ENCODE measurements at regions not wholly inside any gene's neighbourhood (a gene's known extent, or its start where the extent isn't known, plus 50 kb on each side); places are given as distances from the start of the nearest gene placed in this dataset.

GRCh38 chr3:6248528-6248927 lies 612.4 kb upstream of the GRM7 start:
- TF ChIP-seq EP300 (conservative IDR thresholded peaks at IDR 0.05; ENCODE audit: poor library complexity, severe bottlenecking) (no peak), EZH2 (IDR thresholded peaks at IDR 0.05; ENCODE audit: borderline replicate concordance, insufficient read depth, low read length, poor library complexity, severe bottlenecking) (no peak), MXI1 (conservative IDR thresholded peaks at IDR 0.05; ENCODE audit: poor library complexity, severe bottlenecking) (no peak), CTCF (IDR thresholded peaks at IDR 0.05; ENCODE audit: poor library complexity, severe bottlenecking) (no peak), SMC3 (conservative IDR thresholded peaks at IDR 0.05; ENCODE audit: poor library complexity) (no peak), TAF1 (IDR thresholded peaks at IDR 0.05; ENCODE audit: low read depth) (no peak), RAD21 (conservative IDR thresholded peaks at IDR 0.05) (no peak), REST (IDR thresholded peaks at IDR 0.05; ENCODE audit: borderline replicate concordance) (no peak), POLR2AphosphoS5 (IDR thresholded peaks at IDR 0.05) (no peak)

GRCh38 chr3:6249679-6250078 lies 611.2 kb upstream of the GRM7 start:
- no peak overlapping the region for H3K4me2 ChIP-seq (ENCODE audit: low read length)
- no peaks in the 10 kb centered on the region for H3K9me2 ChIP-seq (ENCODE audit: insufficient read depth, low read length)
- H4K20me1 ChIP-seq (ENCODE audit: insufficient read depth) = no peaks in the 10 kb centered on the region
- H3K79me2 ChIP-seq (replicated peaks; ENCODE audit: insufficient read depth, low read length) = no peaks in the 10 kb centered on the region
- H3K27ac ChIP-seq (ENCODE audit: low read length) = no peak overlapping the region
- H3K4me3 ChIP-seq (ENCODE audit: low read length) = no peak overlapping the region
- TF ChIP-seq MXI1 (conservative IDR thresholded peaks at IDR 0.05; ENCODE audit: poor library complexity, severe bottlenecking) (no peak), RAD21 (conservative IDR thresholded peaks at IDR 0.05) (no peak), POLR2AphosphoS5 (IDR thresholded peaks at IDR 0.05) (no peak), CTCF (IDR thresholded peaks at IDR 0.05; ENCODE audit: poor library complexity, severe bottlenecking) (no peak), REST (IDR thresholded peaks at IDR 0.05; ENCODE audit: borderline replicate concordance) (no peak), TAF1 (IDR thresholded peaks at IDR 0.05; ENCODE audit: low read depth) (no peak), SMC3 (conservative IDR thresholded peaks at IDR 0.05; ENCODE audit: poor library complexity) (no peak), EZH2 (IDR thresholded peaks at IDR 0.05; ENCODE audit: borderline replicate concordance, insufficient read depth, low read length, poor library complexity, severe bottlenecking) (no peak), EP300 (conservative IDR thresholded peaks at IDR 0.05; ENCODE audit: poor library complexity, severe bottlenecking) (no peak)
- no peaks in the 10 kb centered on the region for H3F3A ChIP-seq (ENCODE audit: insufficient read depth, low read length, poor library complexity, severe bottlenecking)
- no peaks in the 10 kb centered on the region for H3K36me3 ChIP-seq (ENCODE audit: insufficient read depth, low read length)
- H3K9ac ChIP-seq (ENCODE audit: low read length) = no peak overlapping the region
- H2AFZ ChIP-seq (ENCODE audit: low read depth, low read length) = no peak overlapping the region
- no peaks in the 10 kb centered on the region for H3K9me3 ChIP-seq (ENCODE audit: low read length)
- H3K27me3 ChIP-seq (ENCODE audit: insufficient read depth, low read depth, low read length) = no peaks in the 10 kb centered on the region

More at GRCh38 chr3:6248528-6248927, 612.4 kb upstream of the GRM7 start:
- H3K9me2 ChIP-seq (ENCODE audit: insufficient read depth, low read length) = no peaks in the 10 kb centered on the region
- no peaks in the 10 kb centered on the region for H3K9me3 ChIP-seq (ENCODE audit: low read length)
- no peak overlapping the region for H3K9ac ChIP-seq (ENCODE audit: low read length)
- no peaks in the 10 kb centered on the region for H3K79me2 ChIP-seq (replicated peaks; ENCODE audit: insufficient read depth, low read length)
- no peak overlapping the region for H3K4me3 ChIP-seq (ENCODE audit: low read length)
- H2AFZ ChIP-seq (ENCODE audit: low read depth, low read length) = no peak overlapping the region
- H3F3A ChIP-seq (ENCODE audit: insufficient read depth, low read length, poor library complexity, severe bottlenecking) = no peaks in the 10 kb centered on the region
- H3K27ac ChIP-seq (ENCODE audit: low read length) = no peak overlapping the region
- H3K4me2 ChIP-seq (ENCODE audit: low read length) = no peak overlapping the region
- no peaks in the 10 kb centered on the region for H3K27me3 ChIP-seq (ENCODE audit: insufficient read depth, low read depth, low read length)
- H3K36me3 ChIP-seq (ENCODE audit: insufficient read depth, low read length) = no peaks in the 10 kb centered on the region
- no peaks in the 10 kb centered on the region for H4K20me1 ChIP-seq (ENCODE audit: insufficient read depth)
